Astrocyte (in vitro differentiated cells and primary cell): ENCODE measurements at regions not wholly inside any gene's neighbourhood (a gene's known extent, or its start where the extent isn't known, plus 50 kb on each side); places are given as distances from the start of the nearest gene placed in this dataset.

Source experiments
- DNase-seq: peaks from one replicate; pipeline ENCODE4 v3.0.0-alpha.2; 2010; ENCODE audit warnings: low read depth
- FAIRE-seq: peaks from 2 replicates; lab custom pipeline; 2011; peaks lifted over from hg19 to GRCh38; lab: Jason Lieb, UNC
- H2AFZ ChIP-seq: 2 replicates; pipeline ENCODE4 v1.6.0; 2012; ENCODE audit warnings: low read depth, low read length, inconsistent platforms
- H3K27ac ChIP-seq: 2 replicates; pipeline ENCODE4 v1.5.1; 2011; ENCODE audit warnings: low read depth, low read length, inconsistent platforms
- H3K27me3 ChIP-seq: 2 replicates; pipeline ENCODE4 v1.6.0; 2011; ENCODE audit warnings: low read length, inconsistent platforms; ENCODE audit not compliant: insufficient read depth
- H3K36me3 ChIP-seq: 2 replicates; pipeline ENCODE4 v1.5.1; 2011; ENCODE audit warnings: low read length, inconsistent platforms; ENCODE audit not compliant: insufficient read depth
- H3K4me1 ChIP-seq: 2 replicates; pipeline ENCODE4 v1.5.1; 2011; ENCODE audit warnings: low read length, inconsistent platforms; ENCODE audit not compliant: insufficient read depth
- H3K4me2 ChIP-seq: 2 replicates; pipeline ENCODE4 v1.6.0; 2012; ENCODE audit warnings: low read length, inconsistent platforms
- H3K4me3 ChIP-seq: 2 replicates; pipeline ENCODE4 v1.5.1; 2011; ENCODE audit warnings: low read depth, mild to moderate bottlenecking, low read length, inconsistent platforms; ENCODE audit not compliant: insufficient read depth
- H3K79me2 ChIP-seq: 2 replicates; pipeline ENCODE4 v1.6.0; 2012; ENCODE audit warnings: mild to moderate bottlenecking, low read length, inconsistent platforms; ENCODE audit not compliant: insufficient read depth
- H3K9ac ChIP-seq: 2 replicates; pipeline ENCODE4 v1.6.0; 2012; ENCODE audit warnings: mild to moderate bottlenecking, low read length, inconsistent platforms
- H3K9me3 ChIP-seq: 2 replicates; pipeline ENCODE4 v1.5.1; 2012; ENCODE audit warnings: low read depth, mild to moderate bottlenecking, low read length, inconsistent platforms; ENCODE audit not compliant: insufficient read depth
- H4K20me1 ChIP-seq: 2 replicates; pipeline ENCODE4 v1.6.0; 2012; ENCODE audit warnings: low read length, inconsistent platforms; ENCODE audit not compliant: insufficient read depth
- H3K27ac Mint-ChIP-seq: one replicate; pipeline ENCODE4 v1.8.0; 2021; ENCODE audit warnings: mild to moderate bottlenecking, mixed read lengths; ENCODE audit not compliant: unreplicated experiment
- H3K27me3 Mint-ChIP-seq: one replicate; pipeline ENCODE4 v1.8.0; 2021; ENCODE audit warnings: low read depth, mixed read lengths; ENCODE audit not compliant: unreplicated experiment
- H3K36me3 Mint-ChIP-seq: one replicate; pipeline ENCODE4 v1.8.0; 2021; ENCODE audit warnings: low read depth, mixed read lengths; ENCODE audit not compliant: unreplicated experiment
- H3K4me1 Mint-ChIP-seq: one replicate; pipeline ENCODE4 v1.8.0; 2021; ENCODE audit warnings: low read depth, mixed read lengths; ENCODE audit not compliant: unreplicated experiment
- H3K4me3 Mint-ChIP-seq: one replicate; pipeline ENCODE4 v1.8.0; 2021; ENCODE audit warnings: mild to moderate bottlenecking, moderate library complexity, mixed read lengths; ENCODE audit not compliant: unreplicated experiment
- H3K9me3 Mint-ChIP-seq: one replicate; pipeline ENCODE4 v1.8.0; 2021; ENCODE audit warnings: mild to moderate bottlenecking, mixed read lengths; ENCODE audit not compliant: unreplicated experiment
- CTCF ChIP-seq: IDR thresholded peaks from 2 replicates; pipeline ENCODE4 v1.5.1; 2011; ENCODE audit warnings: low read depth, mild to moderate bottlenecking, inconsistent platforms, low read length, moderate library complexity; ENCODE audit not compliant: insufficient read depth
- EZH2 ChIP-seq: IDR thresholded peaks from 2 replicates; pipeline ENCODE4 v1.6.1; 2012; ENCODE audit warnings: mild to moderate bottlenecking, low read length, inconsistent platforms; ENCODE audit not compliant: insufficient read depth

- H3K4me1 ChIP-seq: no peaks in the 10 kb centered on the region
- Mint-ChIP-seq H3K27me3 (no peaks in the 10 kb centered on the region), H3K36me3 (peaks cover 3% of the 10 kb centered on the region), H3K9me3 (no peaks in the 10 kb centered on the region), H3K4me1 (peaks cover 3% of the 10 kb centered on the region), H3K27ac (no peak overlapping the region), H3K4me3 (peak overlapping the region; percentile 5)
- H3K9me3 ChIP-seq: no peaks in the 10 kb centered on the region
- peaks cover 76% of the 10 kb centered on the region for H3K79me2 ChIP-seq
- DNase-seq (no peak), FAIRE-seq (no peak)
- no peak overlapping the region for H3K4me2 ChIP-seq
- TF ChIP-seq CTCF: no peak
- no peak for TF ChIP-seq EZH2
- no peak overlapping the region for H3K4me3 ChIP-seq
- H4K20me1 ChIP-seq: peaks cover 30% of the 10 kb centered on the region
- no peak overlapping the region for H3K9ac ChIP-seq
- H3K36me3 ChIP-seq: no peaks in the 10 kb centered on the region
- H2AFZ ChIP-seq: no peak overlapping the region
- H3K27ac ChIP-seq: no peak overlapping the region
- H3K27me3 ChIP-seq: no peaks in the 10 kb centered on the region
Measured at GRCh38 chrY:7299960-7300359, 388.4 kb upstream of the AMELY start.

- H3K27me3 Mint-ChIP-seq: no peaks in the 10 kb centered on the region
- Histone ChIP-seq H3K36me3 (no peaks in the 10 kb centered on the region), H3K4me1 (no peaks in the 10 kb centered on the region), H3K27me3 (no peaks in the 10 kb centered on the region), H3K4me3 (no peak overlapping the region), H3K79me2 (peaks cover 90% of the 10 kb centered on the region), H3K9me3 (no peaks in the 10 kb centered on the region), H2AFZ (no peak overlapping the region), H3K27ac (no peak overlapping the region), H3K4me2 (no peak overlapping the region), H3K9ac (no peak overlapping the region), H4K20me1 (peaks cover 35% of the 10 kb centered on the region)
- H3K36me3 Mint-ChIP-seq: peaks cover 3% of the 10 kb centered on the region
- TF ChIP-seq EZH2: no peak
- H3K4me1 Mint-ChIP-seq: peaks cover 3% of the 10 kb centered on the region
- no peak for FAIRE-seq
- no peaks in the 10 kb centered on the region for H3K9me3 Mint-ChIP-seq
- no peak overlapping the region for H3K27ac Mint-ChIP-seq
- H3K4me3 Mint-ChIP-seq: no peak overlapping the region
- no peak for DNase-seq
Measured at GRCh38 chrY:7292113-7292512, 380.6 kb upstream of the AMELY start.

GRCh38 chrY:7289889-7290833 lies 378.6 kb upstream of the AMELY start:
- no peak for TF ChIP-seq CTCF
- no peak for TF ChIP-seq EZH2
- H4K20me1 ChIP-seq: peaks cover 39% of the 10 kb centered on the region
- Mint-ChIP-seq H3K36me3 (peaks cover 3% of the 10 kb centered on the region), H3K4me1 (peaks cover 3% of the 10 kb centered on the region), H3K27ac (no peak overlapping the region), H3K27me3 (no peaks in the 10 kb centered on the region), H3K9me3 (no peaks in the 10 kb centered on the region), H3K4me3 (no peak overlapping the region)
- peaks cover 87% of the 10 kb centered on the region for H3K79me2 ChIP-seq
- DNase-seq (no peak), FAIRE-seq (no peak)
- no peak overlapping the region for H2AFZ ChIP-seq
- no peak overlapping the region for H3K27ac ChIP-seq
- H3K9ac ChIP-seq: no peak overlapping the region
- no peak overlapping the region for H3K4me2 ChIP-seq
- H3K36me3 ChIP-seq: no peaks in the 10 kb centered on the region
- H3K9me3 ChIP-seq: no peaks in the 10 kb centered on the region
- H3K27me3 ChIP-seq: no peaks in the 10 kb centered on the region
- H3K4me1 ChIP-seq: peaks cover 2% of the 10 kb centered on the region
- H3K4me3 ChIP-seq: no peak overlapping the region
